Brain pericyte (primary cell): ENCODE measurements at regions not wholly inside any gene's neighbourhood (a gene's known extent, or its start where the extent isn't known, plus 50 kb on each side); places are given as distances from the start of the nearest gene placed in this dataset.
"Not testable (repeated sequence)": the region's sequence is repeated elsewhere in the genome, so short reads cannot be mapped to it uniquely, and the experiment has no call there.

Experiments used
- DNase-seq: peaks from one replicate; pipeline ENCODE4 v3.0.0-alpha.2; 2012; ENCODE audit warnings: low read depth, low spot score

- DNase-seq: no peak
Measured at GRCh38 chr6:86738078-86738477, 199.2 kb upstream of the HTR1E start.

GRCh38 chr6:86731631-86732030, 205.7 kb upstream of the HTR1E start:
- not testable (repeated sequence) for DNase-seq

- DNase-seq: not testable (repeated sequence)
Measured at GRCh38 chr6:86730772-86731171, 206.6 kb upstream of the HTR1E start.

- DNase-seq: no peak
Measured at GRCh38 chr6:86730216-86730615, 207.1 kb upstream of the HTR1E start.

GRCh38 chr6:86728976-86729375, 208.4 kb upstream of the HTR1E start:
- DNase-seq: no peak

- no peak for DNase-seq
Measured at GRCh38 chr6:86724695-86725094, 212.6 kb upstream of the HTR1E start.

GRCh38 chr6:86723729-86724128, 213.6 kb upstream of the HTR1E start:
- no peak for DNase-seq

- no peak for DNase-seq
Measured at GRCh38 chr6:86723151-86723550, 214.2 kb upstream of the HTR1E start.

GRCh38 chr6:86722131-86722530, 215.2 kb upstream of the HTR1E start:
- no peak for DNase-seq

- no peak for DNase-seq
Measured at GRCh38 chr6:86715676-86716075, 221.7 kb upstream of the HTR1E start.

- no peak for DNase-seq
Measured at GRCh38 chr6:86712039-86712438, 225.3 kb upstream of the HTR1E start.

- no peak for DNase-seq
Measured at GRCh38 chr6:86707545-86708120, 229.7 kb upstream of the HTR1E start.

- no peak for DNase-seq
Measured at GRCh38 chr6:86706449-86706848, 230.9 kb upstream of the HTR1E start.

GRCh38 chr6:86701228-86701627, 236.1 kb upstream of the HTR1E start:
- not testable (repeated sequence) for DNase-seq

GRCh38 chr6:86686496-86686895, 250.8 kb upstream of the HTR1E start:
- DNase-seq: no peak

- no peak for DNase-seq
Measured at GRCh38 chr6:86685230-86685797, 252.0 kb upstream of the HTR1E start.

- DNase-seq: no peak
Measured at GRCh38 chr6:86683132-86683908, 254.0 kb upstream of the HTR1E start.

GRCh38 chr6:86682297-86682696, 255.0 kb upstream of the HTR1E start:
- no peak for DNase-seq

GRCh38 chr6:86681140-86681539, 256.2 kb upstream of the HTR1E start:
- DNase-seq: not testable (repeated sequence)

- not testable (repeated sequence) for DNase-seq
Measured at GRCh38 chr6:86672125-86672524, 265.2 kb upstream of the HTR1E start.

- DNase-seq: no peak
Measured at GRCh38 chr6:86657192-86657591, 280.1 kb upstream of the HTR1E start.

GRCh38 chr6:86629123-86629522, 308.2 kb upstream of the HTR1E start:
- no peak for DNase-seq

GRCh38 chr6:86619428-86619827, 317.9 kb upstream of the HTR1E start:
- DNase-seq: no peak
